Breast epithelium (tissue), 3 donors: ENCODE measurements at regions not wholly inside any gene's neighbourhood (a gene's known extent, or its start where the extent isn't known, plus 50 kb on each side); places are given as distances from the start of the nearest gene placed in this dataset.

Experiments used
- POLR2AphosphoS5 ChIP-seq, 3 donors: sonication (generic); formaldehyde crosslinking; IDR thresholded peaks; one replicate each; pipeline ENCODE4 v1.6.1; 2017; ENCODE audit warnings: antibody characterized with exemption in 3 of 3
- TF ChIP-seq, protein P1 (sequence below), 3 donors: fragments of 450-650 bp; IDR thresholded peaks; one replicate each; pipeline ENCODE4 v1.5.1; 2016 to 2017; ENCODE audit warnings: antibody characterized with exemption in 3 of 3, mild to moderate bottlenecking in 3 of 3, moderate library complexity in 3 of 3

DNA sequence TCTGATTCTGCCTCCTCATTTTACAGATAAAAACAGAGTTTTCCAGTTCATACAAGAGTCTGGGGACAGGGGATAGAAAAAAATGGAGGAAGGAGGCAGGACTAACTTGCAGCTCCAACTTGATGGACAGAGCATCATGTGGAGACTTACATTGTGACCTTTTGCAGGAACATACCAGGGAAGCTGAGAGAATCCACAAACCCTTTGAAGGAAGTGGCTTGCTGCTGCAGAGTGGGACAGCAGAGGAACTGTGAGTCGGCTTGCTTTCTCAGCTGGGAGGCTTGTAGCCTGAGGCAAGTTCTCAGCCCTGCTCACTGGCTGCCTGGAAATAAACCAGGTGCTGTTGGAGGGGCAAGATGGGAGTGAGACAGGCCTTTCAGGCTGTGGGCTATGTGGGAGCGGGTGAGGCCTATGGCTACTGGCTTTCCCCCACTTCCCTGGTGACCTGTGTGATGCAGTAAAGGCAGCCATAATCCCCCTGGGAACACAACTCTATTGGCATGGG lies 614.4 kb downstream of the KCTD12 start:
- TF ChIP-seq, protein P1, sequence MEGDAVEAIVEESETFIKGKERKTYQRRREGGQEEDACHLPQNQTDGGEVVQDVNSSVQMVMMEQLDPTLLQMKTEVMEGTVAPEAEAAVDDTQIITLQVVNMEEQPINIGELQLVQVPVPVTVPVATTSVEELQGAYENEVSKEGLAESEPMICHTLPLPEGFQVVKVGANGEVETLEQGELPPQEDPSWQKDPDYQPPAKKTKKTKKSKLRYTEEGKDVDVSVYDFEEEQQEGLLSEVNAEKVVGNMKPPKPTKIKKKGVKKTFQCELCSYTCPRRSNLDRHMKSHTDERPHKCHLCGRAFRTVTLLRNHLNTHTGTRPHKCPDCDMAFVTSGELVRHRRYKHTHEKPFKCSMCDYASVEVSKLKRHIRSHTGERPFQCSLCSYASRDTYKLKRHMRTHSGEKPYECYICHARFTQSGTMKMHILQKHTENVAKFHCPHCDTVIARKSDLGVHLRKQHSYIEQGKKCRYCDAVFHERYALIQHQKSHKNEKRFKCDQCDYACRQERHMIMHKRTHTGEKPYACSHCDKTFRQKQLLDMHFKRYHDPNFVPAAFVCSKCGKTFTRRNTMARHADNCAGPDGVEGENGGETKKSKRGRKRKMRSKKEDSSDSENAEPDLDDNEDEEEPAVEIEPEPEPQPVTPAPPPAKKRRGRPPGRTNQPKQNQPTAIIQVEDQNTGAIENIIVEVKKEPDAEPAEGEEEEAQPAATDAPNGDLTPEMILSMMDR (IDR thresholded peaks at IDR 0.05) = no peak
- no peak for TF ChIP-seq POLR2AphosphoS5 (IDR thresholded peaks at IDR 0.05)
